PC-9 (cell line): ENCODE measurements at regions not wholly inside any gene's neighbourhood (a gene's known extent, or its start where the extent isn't known, plus 50 kb on each side); places are given as distances from the start of the nearest gene placed in this dataset.

Experiments used
- BruUV-seq: library from RNA; stranded (reverse); fragments of 400-500 nt; replicated peaks from 2 replicates; lab custom pipeline; 2021; lab: Mats Ljungman, UMichigan
- CTCF ChIA-PET: fragments of 300-600 bp; sonication (Branson Sonifier 250); formaldehyde crosslinking; loops from one replicate; lab custom pipeline; 2022; ENCODE audit warnings: antibody characterized with exemption; lab: Charles Lee
- POLR2A ChIA-PET: fragments of 300-600 bp; sonication (Branson Sonifier 250); formaldehyde crosslinking; loops from one replicate; lab custom pipeline; 2022; ENCODE audit warnings: antibody characterized with exemption; ENCODE audit not compliant: unreplicated experiment; lab: Charles Lee
- DNase-seq, 2 experiments: peaks; one replicate each; pipeline versions ENCODE4 v3.0.0 to v3.0.0-alpha.2; 2015 to 2022; ENCODE audit warnings: mixed read lengths in 1 of 2
- H2AFZ ChIP-seq: fragments of 200-600 bp; sonication (generic); 2 replicates; pipeline ENCODE4 v1.8.1; 2017; ENCODE audit warnings: antibody characterized with exemption
- H3F3A ChIP-seq: fragments of 200-600 bp; sonication (generic); 2 replicates; pipeline ENCODE4 v1.8.1; 2017; ENCODE audit warnings: antibody characterized with exemption, mild to moderate bottlenecking, low read depth; ENCODE audit not compliant: insufficient read depth
- H3K27ac ChIP-seq: fragments of 200-600 bp; sonication (generic); 2 replicates; pipeline ENCODE4 v1.6.1; 2016; ENCODE audit warnings: mixed run types
- H3K27me3 ChIP-seq: fragments of 200-600 bp; sonication (generic); 2 replicates; pipeline ENCODE4 v1.6.1; 2016; ENCODE audit warnings: low read depth, mixed run types; ENCODE audit not compliant: insufficient read depth
- H3K36me3 ChIP-seq: fragments of 200-600 bp; sonication (generic); 2 replicates; pipeline ENCODE4 v1.6.1; 2016; ENCODE audit warnings: low read depth, mixed run types
- H3K4me1 ChIP-seq: fragments of 200-600 bp; sonication (generic); replicated peaks from 2 replicates; pipeline ENCODE4 v1.6.1; 2016; ENCODE audit warnings: mixed run types; ENCODE audit not compliant: insufficient read depth
- H3K4me2 ChIP-seq: fragments of 200-600 bp; sonication (generic); 2 replicates; pipeline ENCODE4 v1.6.1; 2017; ENCODE audit warnings: mixed run types
- H3K4me3 ChIP-seq: fragments of 200-600 bp; sonication (generic); 2 replicates; pipeline ENCODE4 v1.6.1; 2016; ENCODE audit warnings: mixed run types
- H3K79me2 ChIP-seq: fragments of 200-600 bp; sonication (generic); 2 replicates; pipeline ENCODE4 v1.6.1; 2017; ENCODE audit warnings: low read depth, mixed run types
- H3K9me2 ChIP-seq: fragments of 200-600 bp; sonication (generic); 2 replicates; pipeline ENCODE4 v1.8.1; 2017; ENCODE audit warnings: mild to moderate bottlenecking; ENCODE audit not compliant: insufficient read depth
- H3K9me3 ChIP-seq: fragments of 200-600 bp; sonication (generic); 2 replicates; pipeline ENCODE4 v1.8.1; 2016; ENCODE audit warnings: low read depth; ENCODE audit not compliant: insufficient read depth
- H4K20me1 ChIP-seq: fragments of 200-600 bp; sonication (generic); 2 replicates; pipeline ENCODE4 v1.8.1; 2017; ENCODE audit not compliant: insufficient read depth
- CTCF ChIP-seq: fragments of 200-600 bp; sonication (generic); conservative IDR thresholded peaks from 2 replicates; pipeline ENCODE4 v1.6.1; 2017; ENCODE audit warnings: mixed run types, antibody characterized with exemption, mild to moderate bottlenecking, moderate library complexity
- EZH2 ChIP-seq: fragments of 200-600 bp; sonication (generic); IDR thresholded peaks from 2 replicates; pipeline ENCODE4 v1.8.0; 2017; ENCODE audit warnings: antibody characterized with exemption, low read depth
- intact Hi-C: fragments of 100-400 bp; cut with micrococcal nuclease; formaldehyde crosslinking; loops from one replicate; pipeline ENCODE4 v1.10.0; 2022; ENCODE audit not compliant: unreplicated experiment

- no TSS peak for BruUV-seq
- CTCF ChIA-PET = no interaction called here
- Histone ChIP-seq H2AFZ (no peak overlapping the region), H3K9me2 (no peaks in the 10 kb centered on the region), H3K4me2 (no peak overlapping the region), H3K4me1 (0 out of 2 replicates have a peak, but pooled peaks cover 7% of the 10 kb centered on the region), H3K36me3 (no peaks in the 10 kb centered on the region), H3K27me3 (no peaks in the 10 kb centered on the region), H3K79me2 (no peaks in the 10 kb centered on the region), H3K27ac (no peak overlapping the region), H3F3A (no peaks in the 10 kb centered on the region), H4K20me1 (no peaks in the 10 kb centered on the region), H3K9me3 (no peaks in the 10 kb centered on the region), H3K4me3 (no peak overlapping the region)
- no peak for TF ChIP-seq EZH2
- TF ChIP-seq CTCF = no peak
- POLR2A ChIA-PET = no interaction called here
- no peak for DNase-seq
- intact Hi-C loops = no loop called here
Measured at GRCh38 chr7:11294965-11295364, 321.3 kb downstream of the PHF14 start.

GRCh38 chr7:11297126-11297625 is 323.5 kb downstream of the PHF14 start:
- Histone ChIP-seq H3K27ac (no peak overlapping the region), H3K79me2 (no peaks in the 10 kb centered on the region), H3K9me2 (no peaks in the 10 kb centered on the region), H4K20me1 (no peaks in the 10 kb centered on the region), H3K4me1 (0 out of 2 replicates have a peak, but pooled peaks cover 7% of the 10 kb centered on the region), H3F3A (no peaks in the 10 kb centered on the region), H3K4me3 (no peak overlapping the region), H3K27me3 (no peaks in the 10 kb centered on the region), H3K9me3 (no peaks in the 10 kb centered on the region), H2AFZ (no peak overlapping the region), H3K36me3 (no peaks in the 10 kb centered on the region), H3K4me2 (no peak overlapping the region)
- no peak for TF ChIP-seq CTCF
- TF ChIP-seq EZH2 = no peak
- no peak for DNase-seq
- ChIA-PET POLR2A (no interaction called here), CTCF (no interaction called here)
- no TSS peak for BruUV-seq
- intact Hi-C loops = no loop called here

- H3K4me2 ChIP-seq = no peak overlapping the region
- H4K20me1 ChIP-seq = no peaks in the 10 kb centered on the region
- no peak overlapping the region for H2AFZ ChIP-seq
- H3K27ac ChIP-seq = no peak overlapping the region
- no TSS peak for BruUV-seq
- 0 out of 2 replicates have a peak, but pooled peaks cover 7% of the 10 kb centered on the region for H3K4me1 ChIP-seq
- no peak for DNase-seq
- ChIA-PET POLR2A (interaction anchor here (0.7 kb wide), 1 partner anchor 26 kb away, joined by 7 read pairs; no protein-coding TSS in a partner anchor), CTCF (no interaction called here)
- H3K36me3 ChIP-seq = no peaks in the 10 kb centered on the region
- intact Hi-C loops = no loop called here
- no peaks in the 10 kb centered on the region for H3F3A ChIP-seq
- H3K4me3 ChIP-seq = no peak overlapping the region
- TF ChIP-seq EZH2 (no peak), CTCF (no peak)
- no peaks in the 10 kb centered on the region for H3K79me2 ChIP-seq
- H3K27me3 ChIP-seq = no peaks in the 10 kb centered on the region
- no peaks in the 10 kb centered on the region for H3K9me3 ChIP-seq
- H3K9me2 ChIP-seq = no peaks in the 10 kb centered on the region
Measured at GRCh38 chr7:11297764-11298163, 324.1 kb downstream of the PHF14 start.
